B cell (primary cell): ENCODE measurements at regions not wholly inside any gene's neighbourhood (a gene's known extent, or its start where the extent isn't known, plus 50 kb on each side); places are given as distances from the start of the nearest gene placed in this dataset.

ENCODE experiments used
- EZH2 ChIP-seq: IDR thresholded peaks from 2 replicates; pipeline ENCODE4 v1.6.1; 2012; ENCODE audit warnings: borderline replicate concordance, low read depth, mild to moderate bottlenecking, moderate library complexity, low read length; ENCODE audit not compliant: insufficient read depth, poor library complexity, severe bottlenecking
- TF ChIP-seq, protein P1 (sequence below): fragments of 200-600 bp; IDR thresholded peaks from one replicate; pipeline ENCODE4 v1.8.0; 2022; ENCODE audit warnings: antibody characterized with exemption, mild to moderate bottlenecking

DNA sequence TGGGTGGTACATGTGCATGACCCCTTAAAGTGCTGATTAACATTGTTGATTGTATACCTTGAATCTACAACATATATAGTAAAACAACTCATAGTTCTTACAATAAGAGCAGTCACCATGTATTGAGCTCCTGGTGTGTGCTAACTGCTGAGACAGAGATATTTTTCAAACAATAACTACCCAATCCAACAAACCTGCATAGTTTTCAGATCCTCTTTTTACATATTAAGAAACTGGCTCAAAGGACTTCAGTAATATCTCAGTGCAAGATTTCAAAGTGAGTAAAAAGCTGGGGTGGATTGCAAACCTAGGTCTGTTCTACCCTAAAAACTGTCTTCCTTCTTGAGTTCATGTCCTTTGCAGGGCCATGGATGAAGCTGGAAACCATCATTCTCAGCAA is 272.2 kb downstream of the SNX13 start:
- TF ChIP-seq, protein P1, sequence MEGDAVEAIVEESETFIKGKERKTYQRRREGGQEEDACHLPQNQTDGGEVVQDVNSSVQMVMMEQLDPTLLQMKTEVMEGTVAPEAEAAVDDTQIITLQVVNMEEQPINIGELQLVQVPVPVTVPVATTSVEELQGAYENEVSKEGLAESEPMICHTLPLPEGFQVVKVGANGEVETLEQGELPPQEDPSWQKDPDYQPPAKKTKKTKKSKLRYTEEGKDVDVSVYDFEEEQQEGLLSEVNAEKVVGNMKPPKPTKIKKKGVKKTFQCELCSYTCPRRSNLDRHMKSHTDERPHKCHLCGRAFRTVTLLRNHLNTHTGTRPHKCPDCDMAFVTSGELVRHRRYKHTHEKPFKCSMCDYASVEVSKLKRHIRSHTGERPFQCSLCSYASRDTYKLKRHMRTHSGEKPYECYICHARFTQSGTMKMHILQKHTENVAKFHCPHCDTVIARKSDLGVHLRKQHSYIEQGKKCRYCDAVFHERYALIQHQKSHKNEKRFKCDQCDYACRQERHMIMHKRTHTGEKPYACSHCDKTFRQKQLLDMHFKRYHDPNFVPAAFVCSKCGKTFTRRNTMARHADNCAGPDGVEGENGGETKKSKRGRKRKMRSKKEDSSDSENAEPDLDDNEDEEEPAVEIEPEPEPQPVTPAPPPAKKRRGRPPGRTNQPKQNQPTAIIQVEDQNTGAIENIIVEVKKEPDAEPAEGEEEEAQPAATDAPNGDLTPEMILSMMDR: no peak
- no peak for TF ChIP-seq EZH2
